HCT116 (cell line): ENCODE measurements at regions not wholly inside any gene's neighbourhood (a gene's known extent, or its start where the extent isn't known, plus 50 kb on each side); places are given as distances from the start of the nearest gene placed in this dataset.
"Not testable (repeated sequence)": the region's sequence is repeated elsewhere in the genome, so short reads cannot be mapped to it uniquely, and the experiment has no call there.

Experiments
- ATAC-seq: fragments of 200-7000 bp; cut with Tn5 transposase; 2 replicates; pipeline ENCODE4 v1.9.1; 2020; ENCODE audit warnings: mild to moderate bottlenecking, moderate library complexity
- BruUV-seq: library from RNA; stranded (reverse); fragments of 400-500 nt; replicated peaks from 2 replicates; lab custom pipeline; 2021; lab: Mats Ljungman, UMichigan
- CTCF ChIA-PET: fragments of 300-600 bp; sonication (Branson Sonifier 250); formaldehyde crosslinking; loops from one replicate; lab custom pipeline; 2021; ENCODE audit warnings: antibody characterized with exemption; lab: Charles Lee
- POLR2A ChIA-PET: fragments of 300-600, 350-600 bp; sonication (Branson Sonifier 250); formaldehyde crosslinking; loops from one replicate; lab custom pipeline; 2021; ENCODE audit warnings: antibody characterized with exemption; lab: Charles Lee
- RAD21 ChIA-PET, 2 experiments: fragments of 300-600 bp; sonication (Branson Sonifier 250); formaldehyde crosslinking; loops; one replicate each; lab custom pipeline; 2023; ENCODE audit warnings: low total read pairs in 2 of 2; ENCODE audit not compliant: uncharacterized antibody in 2 of 2, unreplicated experiment in 2 of 2, low non-redundant PET in 1 of 2; lab: Charles Lee
- DNase-seq: peaks from one replicate; pipeline ENCODE4 v3.0.0-alpha.2; 2010; ENCODE audit warnings: low read depth, low spot score
- H2AFZ ChIP-seq: fragments of 200-600 bp; shearing (Covaris generic), sonication (generic); 2 replicates; pipeline ENCODE4 v1.6.1; 2017; ENCODE audit warnings: low read depth, mixed run types, mixed read lengths, antibody characterized with exemption, low read length; ENCODE audit not compliant: poor library complexity, severe bottlenecking
- H3K27ac ChIP-seq: 2 replicates; pipeline ENCODE4 v1.5.1; 2012; ENCODE audit warnings: low read depth, low read length
- H3K27me3 ChIP-seq: fragments of 200-600 bp; sonication (generic); 2 replicates; pipeline ENCODE4 v1.6.1; 2016; ENCODE audit warnings: mixed run types, low read length, mixed read lengths; ENCODE audit not compliant: insufficient read depth
- H3K36me3 ChIP-seq, 2 experiments: fragments of 200-500 bp in 1 of 2; fragments of 200-600 bp in 1 of 2; sonication (Bioruptor generic) in 1 of 2; sonication (generic) in 1 of 2; 2 replicates each; pipeline versions ENCODE4 v1.5.1 to v1.6.1; 2014 to 2016; ENCODE audit warnings: low read length in 2 of 2, inconsistent platforms in 1 of 2, mixed read lengths in 1 of 2, mixed run types in 1 of 2; ENCODE audit not compliant: insufficient read depth in 2 of 2, control insufficient read depth in 1 of 2
- H3K4me1 ChIP-seq, 2 experiments: fragments of 200-600 bp in 1 of 2; sonication (generic) in 1 of 2; 2 replicates each; pipeline versions ENCODE4 v1.5.1 to v1.6.1; 2012 to 2017; ENCODE audit warnings: low read length in 2 of 2, inconsistent platforms in 1 of 2, mild to moderate bottlenecking in 1 of 2, mixed read lengths in 1 of 2, mixed run types in 1 of 2, moderate library complexity in 1 of 2; ENCODE audit not compliant: insufficient read depth in 2 of 2, control insufficient read depth in 1 of 2
- H3K4me2 ChIP-seq: fragments of 200-600 bp; sonication (generic); 2 replicates; pipeline ENCODE4 v1.6.1; 2017; ENCODE audit warnings: mixed run types, low read length, mixed read lengths
- H3K4me3 ChIP-seq, 2 experiments: fragments of 200-600 bp in 1 of 2; sonication (generic) in 1 of 2; replicated peaks in 1 of 2; 2 replicates each; pipeline ENCODE4 v1.5.1; 2011 to 2016; ENCODE audit warnings: low read length in 2 of 2, control low read depth in 1 of 2, low read depth in 1 of 2, mild to moderate bottlenecking in 1 of 2, mixed read lengths in 1 of 2, mixed run types in 1 of 2
- H3K79me2 ChIP-seq: fragments of 200-600 bp; sonication (generic); 2 replicates; pipeline ENCODE4 v1.6.1; 2017; ENCODE audit warnings: mild to moderate bottlenecking, mixed run types, low read length, moderate library complexity, mixed read lengths; ENCODE audit not compliant: insufficient read depth
- H3K9ac ChIP-seq: fragments of 200-600 bp; sonication (generic); 2 replicates; pipeline ENCODE4 v1.6.1; 2016; ENCODE audit warnings: low read length, mixed read lengths
- H3K9me2 ChIP-seq: fragments of 200-600 bp; sonication (generic), shearing (Covaris generic); 2 replicates; pipeline ENCODE4 v1.6.1; 2017; ENCODE audit warnings: mixed run types, mild to moderate bottlenecking, moderate library complexity; ENCODE audit not compliant: insufficient read depth
- H3K9me3 ChIP-seq, 2 experiments: fragments of 200-500 bp in 1 of 2; fragments of 200-600 bp in 1 of 2; sonication (Bioruptor generic) in 1 of 2; sonication (generic) in 1 of 2; 2 replicates each; pipeline ENCODE4 v1.6.1; 2014 to 2017; ENCODE audit warnings: low read length in 2 of 2, mixed read lengths in 2 of 2, inconsistent platforms in 1 of 2, low read depth in 1 of 2, mild to moderate bottlenecking in 1 of 2, mixed run types in 1 of 2, moderate library complexity in 1 of 2; ENCODE audit not compliant: control insufficient read depth in 1 of 2, insufficient read depth in 1 of 2
- H4K20me1 ChIP-seq: fragments of 200-600 bp; sonication (generic), shearing (Covaris generic); 2 replicates; pipeline ENCODE4 v1.6.1; 2017; ENCODE audit warnings: mixed run types, mild to moderate bottlenecking, moderate library complexity; ENCODE audit not compliant: insufficient read depth
- CEBPB ChIP-seq: IDR thresholded peaks from 2 replicates; pipeline ENCODE4 v1.6.1; 2012; ENCODE audit warnings: low read depth
- EGR1 ChIP-seq: IDR thresholded peaks from 2 replicates; pipeline ENCODE4 v1.6.1; 2012; ENCODE audit warnings: low read depth
- EZH2 ChIP-seq: fragments of 200-600 bp; sonication (generic); IDR thresholded peaks from 2 replicates; pipeline ENCODE4 v1.6.1; 2017; ENCODE audit warnings: antibody characterized with exemption, mixed run types
- POLR2A ChIP-seq: IDR thresholded peaks from 2 replicates; pipeline ENCODE4 v1.7.0; 2011; ENCODE audit warnings: borderline replicate concordance; ENCODE audit not compliant: insufficient read depth, insufficient read length; ENCODE audit errors: extremely low read depth
- POLR2AphosphoS5 ChIP-seq: IDR thresholded peaks from 2 replicates; pipeline ENCODE4 v1.6.1; 2011; ENCODE audit warnings: mild to moderate bottlenecking, low read depth, low read length, moderate library complexity
- SP1 ChIP-seq: IDR thresholded peaks from 2 replicates; pipeline ENCODE4 v1.6.1; 2012; ENCODE audit warnings: low read depth
- intact Hi-C: fragments of 100-400 bp; cut with micrococcal nuclease; formaldehyde crosslinking; loops from 2 replicates; pipeline ENCODE4 v1.10.0; 2022
- TF ChIP-seq, protein P1 (sequence below): IDR thresholded peaks from 2 replicates; pipeline ENCODE4 v1.6.1; 2012; ENCODE audit warnings: low read depth
- TF ChIP-seq, protein P2 (sequence below), 3 experiments: fragments of 200-600 bp in 1 of 3; sonication (generic) in 1 of 3; IDR thresholded peaks in 2 of 3; conservative IDR thresholded peaks in 1 of 3; 2 replicates each; pipeline ENCODE4 v1.5.1; 2012 to 2017; ENCODE audit warnings: low read depth in 2 of 3, low read length in 2 of 3, antibody characterized with exemption in 1 of 3, borderline replicate concordance in 1 of 3, control low read depth in 1 of 3, mild to moderate bottlenecking in 1 of 3, mixed read lengths in 1 of 3, mixed run types in 1 of 3, moderate library complexity in 1 of 3; ENCODE audit not compliant: insufficient read depth in 1 of 3

DNA sequence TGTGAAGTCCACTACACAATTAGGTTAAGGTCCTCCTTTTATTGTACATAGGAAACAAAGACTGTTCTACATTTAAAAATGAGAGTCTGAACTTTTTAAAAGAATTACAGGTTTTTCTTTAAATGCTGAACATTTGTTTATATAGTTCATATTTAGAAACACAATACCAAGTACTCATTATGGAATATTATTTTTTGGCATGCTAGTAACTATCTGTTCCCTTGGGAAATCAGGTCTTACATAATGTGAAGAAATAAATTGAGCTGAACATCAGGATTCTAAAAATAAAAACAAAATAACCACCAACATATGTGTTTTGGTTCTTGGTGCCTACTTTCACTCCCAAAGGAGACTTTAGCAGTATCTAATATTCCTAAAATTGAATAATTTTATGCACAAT lies 230.5 kb upstream of the IZUMO3 start:
- Histone ChIP-seq H3K4me1 (no peaks in the 10 kb centered on the region), H2AFZ (no peak overlapping the region), H4K20me1 (no peaks in the 10 kb centered on the region), H3K4me3 (no peak overlapping the region), H3K9me3 (peaks cover 0 to 21% of the 10 kb centered on the region in 2 experiments; a peak in 2 of 4 replicates), H3K27me3 (no peaks in the 10 kb centered on the region), H3K9me2 (no peaks in the 10 kb centered on the region), H3K9ac (no peak overlapping the region), H3K27ac (no peak overlapping the region), H3K4me2 (no peak overlapping the region)
- POLR2A ChIA-PET = no interaction called here
- RAD21 ChIA-PET = no interaction called here
- ATAC-seq (no peak), DNase-seq (no peak)
- CTCF ChIA-PET = no interaction called here
- intact Hi-C loops = no loop called here
- TF ChIP-seq POLR2AphosphoS5 = no peak
- TF ChIP-seq, protein P1, sequence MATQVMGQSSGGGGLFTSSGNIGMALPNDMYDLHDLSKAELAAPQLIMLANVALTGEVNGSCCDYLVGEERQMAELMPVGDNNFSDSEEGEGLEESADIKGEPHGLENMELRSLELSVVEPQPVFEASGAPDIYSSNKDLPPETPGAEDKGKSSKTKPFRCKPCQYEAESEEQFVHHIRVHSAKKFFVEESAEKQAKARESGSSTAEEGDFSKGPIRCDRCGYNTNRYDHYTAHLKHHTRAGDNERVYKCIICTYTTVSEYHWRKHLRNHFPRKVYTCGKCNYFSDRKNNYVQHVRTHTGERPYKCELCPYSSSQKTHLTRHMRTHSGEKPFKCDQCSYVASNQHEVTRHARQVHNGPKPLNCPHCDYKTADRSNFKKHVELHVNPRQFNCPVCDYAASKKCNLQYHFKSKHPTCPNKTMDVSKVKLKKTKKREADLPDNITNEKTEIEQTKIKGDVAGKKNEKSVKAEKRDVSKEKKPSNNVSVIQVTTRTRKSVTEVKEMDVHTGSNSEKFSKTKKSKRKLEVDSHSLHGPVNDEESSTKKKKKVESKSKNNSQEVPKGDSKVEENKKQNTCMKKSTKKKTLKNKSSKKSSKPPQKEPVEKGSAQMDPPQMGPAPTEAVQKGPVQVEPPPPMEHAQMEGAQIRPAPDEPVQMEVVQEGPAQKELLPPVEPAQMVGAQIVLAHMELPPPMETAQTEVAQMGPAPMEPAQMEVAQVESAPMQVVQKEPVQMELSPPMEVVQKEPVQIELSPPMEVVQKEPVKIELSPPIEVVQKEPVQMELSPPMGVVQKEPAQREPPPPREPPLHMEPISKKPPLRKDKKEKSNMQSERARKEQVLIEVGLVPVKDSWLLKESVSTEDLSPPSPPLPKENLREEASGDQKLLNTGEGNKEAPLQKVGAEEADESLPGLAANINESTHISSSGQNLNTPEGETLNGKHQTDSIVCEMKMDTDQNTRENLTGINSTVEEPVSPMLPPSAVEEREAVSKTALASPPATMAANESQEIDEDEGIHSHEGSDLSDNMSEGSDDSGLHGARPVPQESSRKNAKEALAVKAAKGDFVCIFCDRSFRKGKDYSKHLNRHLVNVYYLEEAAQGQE = no peak
- TF ChIP-seq, protein P2, sequence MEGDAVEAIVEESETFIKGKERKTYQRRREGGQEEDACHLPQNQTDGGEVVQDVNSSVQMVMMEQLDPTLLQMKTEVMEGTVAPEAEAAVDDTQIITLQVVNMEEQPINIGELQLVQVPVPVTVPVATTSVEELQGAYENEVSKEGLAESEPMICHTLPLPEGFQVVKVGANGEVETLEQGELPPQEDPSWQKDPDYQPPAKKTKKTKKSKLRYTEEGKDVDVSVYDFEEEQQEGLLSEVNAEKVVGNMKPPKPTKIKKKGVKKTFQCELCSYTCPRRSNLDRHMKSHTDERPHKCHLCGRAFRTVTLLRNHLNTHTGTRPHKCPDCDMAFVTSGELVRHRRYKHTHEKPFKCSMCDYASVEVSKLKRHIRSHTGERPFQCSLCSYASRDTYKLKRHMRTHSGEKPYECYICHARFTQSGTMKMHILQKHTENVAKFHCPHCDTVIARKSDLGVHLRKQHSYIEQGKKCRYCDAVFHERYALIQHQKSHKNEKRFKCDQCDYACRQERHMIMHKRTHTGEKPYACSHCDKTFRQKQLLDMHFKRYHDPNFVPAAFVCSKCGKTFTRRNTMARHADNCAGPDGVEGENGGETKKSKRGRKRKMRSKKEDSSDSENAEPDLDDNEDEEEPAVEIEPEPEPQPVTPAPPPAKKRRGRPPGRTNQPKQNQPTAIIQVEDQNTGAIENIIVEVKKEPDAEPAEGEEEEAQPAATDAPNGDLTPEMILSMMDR (IDR thresholded peaks at IDR 0.05 in 2 of 3, conservative IDR thresholded peaks at IDR 0.05 in 1 of 3; ENCODE audit: borderline replicate concordance in 1 of 3, insufficient read depth in 1 of 3, low read depth in 2 of 3, low read length in 2 of 3) = no peak
- TF ChIP-seq CEBPB = no peak
- TF ChIP-seq POLR2A = no peak
- no peak for TF ChIP-seq EZH2
- no peak for TF ChIP-seq EGR1
- no peak for TF ChIP-seq SP1
- TF ChIP-seq, all 23 proteins: peak for 0
- no peaks in the 10 kb centered on the region for H3K36me3 ChIP-seq
- BruUV-seq = no TSS peak
- H3K79me2 ChIP-seq = no peaks in the 10 kb centered on the region

DNA sequence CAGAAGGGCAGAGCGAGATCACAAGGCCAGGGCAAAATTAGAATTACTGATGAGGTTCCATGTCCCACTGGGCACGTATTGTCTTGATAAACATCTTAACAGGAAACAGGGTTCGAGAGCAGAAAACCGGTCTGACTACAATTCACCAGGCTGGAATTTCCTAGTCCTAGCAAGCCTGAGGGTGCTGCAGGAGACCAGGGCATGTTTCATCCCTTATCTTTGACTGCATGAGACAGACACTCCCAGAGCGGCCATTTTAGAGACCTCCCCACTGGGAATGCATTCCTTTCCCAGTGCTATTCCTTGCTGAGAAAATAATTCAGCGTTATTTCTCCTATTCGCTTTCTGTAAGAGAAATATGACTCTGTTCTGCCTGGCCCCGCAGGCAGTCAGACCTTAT lies 228.5 kb upstream of the IZUMO3 start:
- H3K4me3 ChIP-seq, DNase-seq, H3K27me3 ChIP-seq, RAD21 ChIA-PET, H2AFZ ChIP-seq, H3K9ac ChIP-seq, intact Hi-C loops, H3K4me2 ChIP-seq, H3K9me2 ChIP-seq, CTCF ChIA-PET, POLR2A ChIA-PET, H3K36me3 ChIP-seq, H3K4me1 ChIP-seq, BruUV-seq, H3K27ac ChIP-seq, H4K20me1 ChIP-seq, ATAC-seq, H3K79me2 ChIP-seq: not testable (repeated sequence)
- peaks cover 3 to 15% of the 10 kb centered on the region in 2 experiments; a peak in 2 of 4 replicates for H3K9me3 ChIP-seq
